ENCODE measurements at regions not wholly inside any gene's neighbourhood (a gene's known extent, or its start where the extent isn't known, plus 50 kb on each side); places are given as distances from the start of the nearest gene placed in this dataset.
"Not testable (repeated sequence)": the region's sequence is repeated elsewhere in the genome, so short reads cannot be mapped to it uniquely, and the experiment has no call there.

DNA sequence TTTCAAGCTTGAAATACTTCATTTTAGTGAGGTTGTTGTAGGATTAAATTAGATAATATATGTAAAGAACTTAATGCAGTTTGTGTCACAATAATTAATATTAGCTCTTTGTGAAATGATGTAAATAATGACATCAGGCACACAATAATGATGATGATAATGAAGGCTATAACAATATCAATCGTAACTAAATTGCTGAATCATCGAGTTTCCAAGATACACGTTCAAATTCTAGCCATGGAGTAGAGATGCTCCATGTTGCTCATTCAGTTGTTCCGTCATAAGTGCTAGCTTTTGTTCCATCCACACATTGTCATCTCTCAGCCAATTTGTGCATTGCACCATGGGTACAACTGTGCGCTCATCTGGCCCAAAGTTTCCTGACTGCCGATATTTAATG, 83.1 kb downstream of the CPXCR1 start:
- no peak overlapping the region for H2AFZ ChIP-seq
- no peak for DNase-seq (ENCODE audit: low spot score)
- no peak for TF ChIP-seq ZNF114 (CRISPR knock-in tag; IDR thresholded peaks at IDR 0.05)
- TF ChIP-seq POLR2AphosphoS5 (IDR thresholded peaks at IDR 0.05; ENCODE audit: low read depth) = no peak
- TF ChIP-seq, protein P1, sequence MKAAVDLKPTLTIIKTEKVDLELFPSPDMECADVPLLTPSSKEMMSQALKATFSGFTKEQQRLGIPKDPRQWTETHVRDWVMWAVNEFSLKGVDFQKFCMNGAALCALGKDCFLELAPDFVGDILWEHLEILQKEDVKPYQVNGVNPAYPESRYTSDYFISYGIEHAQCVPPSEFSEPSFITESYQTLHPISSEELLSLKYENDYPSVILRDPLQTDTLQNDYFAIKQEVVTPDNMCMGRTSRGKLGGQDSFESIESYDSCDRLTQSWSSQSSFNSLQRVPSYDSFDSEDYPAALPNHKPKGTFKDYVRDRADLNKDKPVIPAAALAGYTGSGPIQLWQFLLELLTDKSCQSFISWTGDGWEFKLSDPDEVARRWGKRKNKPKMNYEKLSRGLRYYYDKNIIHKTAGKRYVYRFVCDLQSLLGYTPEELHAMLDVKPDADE (IDR thresholded peaks at IDR 0.05) = no peak
- no peak for TF ChIP-seq ZNF331 (CRISPR knock-in tag; IDR thresholded peaks at IDR 0.05; ENCODE audit: low read depth)
- TF ChIP-seq STAT1 (IDR thresholded peaks at IDR 0.05; ENCODE audit: unreplicated experiment) = no peak
- TF ChIP-seq, protein P2, sequence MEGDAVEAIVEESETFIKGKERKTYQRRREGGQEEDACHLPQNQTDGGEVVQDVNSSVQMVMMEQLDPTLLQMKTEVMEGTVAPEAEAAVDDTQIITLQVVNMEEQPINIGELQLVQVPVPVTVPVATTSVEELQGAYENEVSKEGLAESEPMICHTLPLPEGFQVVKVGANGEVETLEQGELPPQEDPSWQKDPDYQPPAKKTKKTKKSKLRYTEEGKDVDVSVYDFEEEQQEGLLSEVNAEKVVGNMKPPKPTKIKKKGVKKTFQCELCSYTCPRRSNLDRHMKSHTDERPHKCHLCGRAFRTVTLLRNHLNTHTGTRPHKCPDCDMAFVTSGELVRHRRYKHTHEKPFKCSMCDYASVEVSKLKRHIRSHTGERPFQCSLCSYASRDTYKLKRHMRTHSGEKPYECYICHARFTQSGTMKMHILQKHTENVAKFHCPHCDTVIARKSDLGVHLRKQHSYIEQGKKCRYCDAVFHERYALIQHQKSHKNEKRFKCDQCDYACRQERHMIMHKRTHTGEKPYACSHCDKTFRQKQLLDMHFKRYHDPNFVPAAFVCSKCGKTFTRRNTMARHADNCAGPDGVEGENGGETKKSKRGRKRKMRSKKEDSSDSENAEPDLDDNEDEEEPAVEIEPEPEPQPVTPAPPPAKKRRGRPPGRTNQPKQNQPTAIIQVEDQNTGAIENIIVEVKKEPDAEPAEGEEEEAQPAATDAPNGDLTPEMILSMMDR (conservative IDR thresholded peaks at IDR 0.05; ENCODE audit: low read depth in 2 of 2) = no peak
- no peak for TF ChIP-seq JUNB (IDR thresholded peaks at IDR 0.05; ENCODE audit: unreplicated experiment)
- no peak for TF ChIP-seq EZH2phosphoT487 (IDR thresholded peaks at IDR 0.05; ENCODE audit: unreplicated experiment)
- H3K36me3 Mint-ChIP-seq (ENCODE audit: low read depth) = no peaks in the 10 kb centered on the region; the same call in 2 of the 3 replicates
- no peak overlapping the region for H3K4me3 ChIP-seq
- H3K27me3 Mint-ChIP-seq (ENCODE audit: insufficient read depth, low read depth, poor library complexity) = no peaks in the 10 kb centered on the region
- no peaks in the 10 kb centered on the region for H3K79me2 ChIP-seq (replicated peaks; ENCODE audit: insufficient read depth)
- no peaks in the 10 kb centered on the region for H3K27me3 ChIP-seq (ENCODE audit: insufficient read depth)
- no peaks in the 10 kb centered on the region for H3F3A ChIP-seq (replicated peaks; ENCODE audit: low read depth)
- no peaks in the 10 kb centered on the region for H3K36me3 ChIP-seq (ENCODE audit: insufficient read depth)
- ATAC-seq = no peak
- no peak overlapping the region for H3K4me2 ChIP-seq
- no peaks in the 10 kb centered on the region for H3K9me3 Mint-ChIP-seq
- no peaks in the 10 kb centered on the region for H3K4me1 Mint-ChIP-seq
- H3K27ac ChIP-seq (ENCODE audit: low read depth) = no peak overlapping the region
- no peak overlapping the region for H3K4me3 Mint-ChIP-seq
- H3K27ac Mint-ChIP-seq = no peak overlapping the region
- H4K20me1 ChIP-seq (replicated peaks; ENCODE audit: insufficient read depth) = no peaks in the 10 kb centered on the region
- no peaks in the 10 kb centered on the region for H3K4me1 ChIP-seq (ENCODE audit: insufficient read depth)
- no peaks in the 10 kb centered on the region for H3K9me2 ChIP-seq (ENCODE audit: insufficient read depth)

DNA sequence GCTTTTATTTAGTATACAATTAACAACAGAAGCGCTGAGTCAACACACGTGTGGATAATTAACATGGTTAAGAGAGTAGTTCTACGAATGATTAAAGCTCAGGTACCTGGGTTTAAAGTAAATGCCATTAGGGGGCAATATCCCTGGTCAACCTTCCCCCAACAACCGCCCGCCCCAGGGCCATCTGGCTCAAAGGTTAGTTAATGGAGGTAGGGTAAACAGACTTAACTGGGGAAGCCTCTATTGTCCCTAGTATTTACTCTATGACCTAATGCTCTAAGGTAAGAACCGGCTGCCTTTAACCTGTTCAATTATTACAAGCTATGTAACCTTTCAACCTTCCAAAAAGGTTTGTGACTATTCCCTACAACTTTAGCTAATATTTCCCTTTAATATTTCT, 90.7 kb downstream of the CPXCR1 start:
- H3K9me2 ChIP-seq (ENCODE audit: insufficient read depth); H3K36me3 ChIP-seq (ENCODE audit: insufficient read depth); H3K36me3 Mint-ChIP-seq (ENCODE audit: low read depth); H3K4me3 ChIP-seq; H3K4me1 Mint-ChIP-seq; H3K27me3 Mint-ChIP-seq (ENCODE audit: insufficient read depth, low read depth, poor library complexity); H3F3A ChIP-seq (replicated peaks; ENCODE audit: low read depth); H3K79me2 ChIP-seq (replicated peaks; ENCODE audit: insufficient read depth); H3K4me1 ChIP-seq (ENCODE audit: insufficient read depth); H3K27ac ChIP-seq (ENCODE audit: low read depth); H3K27ac Mint-ChIP-seq; H3K9me3 Mint-ChIP-seq; ATAC-seq; H3K27me3 ChIP-seq (ENCODE audit: insufficient read depth); H3K4me3 Mint-ChIP-seq; H4K20me1 ChIP-seq (replicated peaks; ENCODE audit: insufficient read depth); H3K4me2 ChIP-seq; DNase-seq (ENCODE audit: low spot score); H2AFZ ChIP-seq: not testable (repeated sequence)

DNA sequence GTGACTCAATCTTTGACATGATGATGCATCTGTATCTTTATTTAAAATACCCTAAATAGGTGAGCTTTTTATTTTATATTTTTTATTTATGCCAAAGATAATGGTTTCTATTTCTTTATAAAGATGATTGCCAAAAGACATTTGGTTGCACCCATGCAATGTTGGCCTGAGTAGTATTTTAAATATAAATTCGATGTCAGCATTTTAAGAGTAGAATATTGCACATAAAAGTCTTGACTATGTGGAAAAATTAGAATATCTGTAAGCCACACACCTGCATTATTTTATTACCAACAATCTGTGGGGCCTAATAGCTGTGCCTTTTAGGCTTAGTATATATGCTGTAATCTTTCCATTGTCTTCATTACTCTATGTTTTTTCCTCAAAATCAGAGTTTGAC, 91.4 kb downstream of the CPXCR1 start:
- Histone ChIP-seq H3K4me3 (no peak overlapping the region), H2AFZ (no peak overlapping the region), H3K9me2 (ENCODE audit: insufficient read depth) (no peaks in the 10 kb centered on the region), H3K4me2 (no peak overlapping the region), H3K27ac (ENCODE audit: low read depth) (no peak overlapping the region), H3K36me3 (ENCODE audit: insufficient read depth) (no peaks in the 10 kb centered on the region), H3K79me2 (replicated peaks; ENCODE audit: insufficient read depth) (no peaks in the 10 kb centered on the region), H3K27me3 (ENCODE audit: insufficient read depth) (no peaks in the 10 kb centered on the region), H3K4me1 (ENCODE audit: insufficient read depth) (no peaks in the 10 kb centered on the region), H3F3A (replicated peaks; ENCODE audit: low read depth) (no peaks in the 10 kb centered on the region), H4K20me1 (replicated peaks; ENCODE audit: insufficient read depth) (no peaks in the 10 kb centered on the region)
- H3K9me3 Mint-ChIP-seq = no peaks in the 10 kb centered on the region
- no peak for DNase-seq (ENCODE audit: low spot score)
- H3K36me3 Mint-ChIP-seq (ENCODE audit: low read depth) = no peaks in the 10 kb centered on the region; the same call in 1 of the 3 replicates
- H3K27me3 Mint-ChIP-seq (ENCODE audit: insufficient read depth, low read depth, poor library complexity) = no peaks in the 10 kb centered on the region
- ATAC-seq = no peak
- H3K4me1 Mint-ChIP-seq = no peaks in the 10 kb centered on the region
- H3K27ac Mint-ChIP-seq = no peak overlapping the region
- no peak overlapping the region for H3K4me3 Mint-ChIP-seq
- TF ChIP-seq CREB1 (CRISPR knock-in tag; IDR thresholded peaks at IDR 0.05; ENCODE audit: low read depth) (no peak), NANOG (IDR thresholded peaks at IDR 0.05; ENCODE audit: borderline replicate concordance) (no peak), EZH2 (IDR thresholded peaks at IDR 0.05; ENCODE audit: low read depth, unreplicated experiment) (no peak), POLR2AphosphoS5 (IDR thresholded peaks at IDR 0.05; ENCODE audit: low read depth) (no peak)
- TF ChIP-seq, protein P3, sequence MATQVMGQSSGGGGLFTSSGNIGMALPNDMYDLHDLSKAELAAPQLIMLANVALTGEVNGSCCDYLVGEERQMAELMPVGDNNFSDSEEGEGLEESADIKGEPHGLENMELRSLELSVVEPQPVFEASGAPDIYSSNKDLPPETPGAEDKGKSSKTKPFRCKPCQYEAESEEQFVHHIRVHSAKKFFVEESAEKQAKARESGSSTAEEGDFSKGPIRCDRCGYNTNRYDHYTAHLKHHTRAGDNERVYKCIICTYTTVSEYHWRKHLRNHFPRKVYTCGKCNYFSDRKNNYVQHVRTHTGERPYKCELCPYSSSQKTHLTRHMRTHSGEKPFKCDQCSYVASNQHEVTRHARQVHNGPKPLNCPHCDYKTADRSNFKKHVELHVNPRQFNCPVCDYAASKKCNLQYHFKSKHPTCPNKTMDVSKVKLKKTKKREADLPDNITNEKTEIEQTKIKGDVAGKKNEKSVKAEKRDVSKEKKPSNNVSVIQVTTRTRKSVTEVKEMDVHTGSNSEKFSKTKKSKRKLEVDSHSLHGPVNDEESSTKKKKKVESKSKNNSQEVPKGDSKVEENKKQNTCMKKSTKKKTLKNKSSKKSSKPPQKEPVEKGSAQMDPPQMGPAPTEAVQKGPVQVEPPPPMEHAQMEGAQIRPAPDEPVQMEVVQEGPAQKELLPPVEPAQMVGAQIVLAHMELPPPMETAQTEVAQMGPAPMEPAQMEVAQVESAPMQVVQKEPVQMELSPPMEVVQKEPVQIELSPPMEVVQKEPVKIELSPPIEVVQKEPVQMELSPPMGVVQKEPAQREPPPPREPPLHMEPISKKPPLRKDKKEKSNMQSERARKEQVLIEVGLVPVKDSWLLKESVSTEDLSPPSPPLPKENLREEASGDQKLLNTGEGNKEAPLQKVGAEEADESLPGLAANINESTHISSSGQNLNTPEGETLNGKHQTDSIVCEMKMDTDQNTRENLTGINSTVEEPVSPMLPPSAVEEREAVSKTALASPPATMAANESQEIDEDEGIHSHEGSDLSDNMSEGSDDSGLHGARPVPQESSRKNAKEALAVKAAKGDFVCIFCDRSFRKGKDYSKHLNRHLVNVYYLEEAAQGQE (IDR thresholded peaks at IDR 0.05; ENCODE audit: unreplicated experiment) = no peak
- TF ChIP-seq, protein P2 (conservative IDR thresholded peaks at IDR 0.05; ENCODE audit: low read depth in 2 of 2) = no peak

All from GM23338 (cell line).